Embryonic facial prominence (tissue), 1 donor: ENCODE measurements at regions not wholly inside any gene's neighbourhood (a gene's known extent, or its start where the extent isn't known, plus 50 kb on each side); places are given as distances from the start of the nearest gene placed in this dataset.
"Not testable (repeated sequence)": the region's sequence is repeated elsewhere in the genome, so short reads cannot be mapped to it uniquely, and the experiment has no call there.

Experiments
- DNase-seq: peaks from one replicate; pipeline ENCODE4 v3.0.0-alpha.2; 2016; ENCODE audit errors: extremely low spot score

- no peak for DNase-seq
Observed at GRCh38 chr15:66963710-66964109, 101.7 kb upstream of the SMAD3 start.

DNA sequence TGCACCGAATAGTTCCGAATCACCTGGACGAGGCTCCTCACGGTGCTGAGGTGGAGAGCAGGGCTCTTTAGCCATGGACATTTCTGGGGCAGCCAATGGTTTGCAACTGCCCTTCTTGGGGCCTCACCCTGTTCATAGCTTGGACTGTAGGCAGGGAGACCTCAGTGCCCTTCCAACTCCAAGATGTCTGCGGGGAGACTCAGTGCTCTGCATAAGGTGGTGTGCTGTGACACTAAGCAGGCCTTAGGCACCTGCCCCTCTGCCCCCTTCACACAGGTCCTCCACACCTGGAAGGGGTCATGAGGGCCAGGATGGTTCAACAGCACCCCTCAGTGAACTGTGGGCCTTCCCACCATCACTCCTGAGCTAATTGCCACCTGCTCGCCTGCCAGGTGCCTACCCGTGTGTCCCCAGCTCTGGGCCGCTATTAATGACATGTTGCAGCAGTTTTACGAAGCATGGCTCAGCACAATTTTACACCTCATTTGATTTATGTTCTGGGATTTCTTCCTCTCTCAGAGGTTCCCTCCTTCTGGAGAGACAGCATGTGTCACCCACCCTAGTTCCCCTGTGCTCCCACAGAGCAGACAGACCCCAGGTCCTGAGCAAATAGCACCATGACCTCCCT, 101.2 kb upstream of the SMAD3 start:
- DNase-seq, result no peak

DNA sequence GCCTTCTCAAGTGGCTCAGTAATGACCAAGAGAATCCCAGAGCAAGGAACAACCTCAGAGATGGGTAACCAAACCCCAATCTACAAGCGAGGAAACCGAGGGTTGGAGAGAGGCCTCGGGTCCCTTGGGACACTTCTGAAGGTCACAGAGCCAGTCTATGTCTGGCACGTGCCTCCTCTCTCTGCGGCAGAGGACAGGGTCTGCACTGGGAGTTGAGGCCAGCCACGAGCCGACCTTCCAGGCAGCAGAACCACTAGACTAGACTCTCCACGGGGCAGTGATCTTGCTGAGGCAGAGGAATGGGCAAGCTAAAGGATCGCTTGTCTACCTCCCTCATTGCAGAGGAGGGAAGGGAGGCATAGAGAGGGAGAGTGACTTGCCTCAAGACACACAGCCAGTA, 100.6 kb upstream of the SMAD3 start:
- DNase-seq, result no peak

DNA sequence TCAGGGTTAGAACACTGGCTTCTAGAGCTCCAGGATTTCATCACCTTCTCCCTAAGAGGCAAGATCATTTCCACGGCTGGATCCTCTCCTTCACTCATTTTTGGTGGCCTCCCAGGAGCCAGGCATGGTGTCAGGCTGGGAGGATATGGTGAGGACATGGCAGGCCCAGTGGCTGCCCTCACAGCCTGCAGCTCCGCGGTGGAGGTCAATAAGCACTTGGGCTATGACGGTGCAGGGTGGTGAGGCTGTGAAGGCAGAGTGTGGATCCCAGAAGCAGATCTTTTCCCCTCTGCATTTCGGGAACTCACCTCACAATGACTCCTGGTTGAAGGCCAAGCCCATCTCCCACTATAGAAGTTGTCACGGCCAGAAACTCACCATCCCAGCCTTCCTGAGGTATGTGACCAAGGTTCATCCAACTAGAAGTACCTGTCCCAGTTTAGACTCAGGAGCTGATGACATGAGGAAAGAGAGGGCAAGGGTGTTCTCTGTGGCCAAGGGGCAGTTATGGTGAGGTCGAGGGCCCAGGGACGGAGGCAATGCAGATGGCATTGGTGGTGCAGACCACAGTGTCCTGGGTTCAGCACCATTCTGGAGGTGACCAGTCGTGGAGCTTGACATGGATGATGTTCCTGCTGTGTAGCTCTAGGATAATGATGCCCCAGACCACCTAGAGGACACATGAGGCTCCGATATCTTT, 100.1 kb upstream of the SMAD3 start:
- no peak for DNase-seq

GRCh38 chr15:66966256-66966655, 99.1 kb upstream of the SMAD3 start:
- DNase-seq, result no peak

GRCh38 chr15:66968806-66969596, 96.4 kb upstream of the SMAD3 start:
- DNase-seq, result no peak

DNA sequence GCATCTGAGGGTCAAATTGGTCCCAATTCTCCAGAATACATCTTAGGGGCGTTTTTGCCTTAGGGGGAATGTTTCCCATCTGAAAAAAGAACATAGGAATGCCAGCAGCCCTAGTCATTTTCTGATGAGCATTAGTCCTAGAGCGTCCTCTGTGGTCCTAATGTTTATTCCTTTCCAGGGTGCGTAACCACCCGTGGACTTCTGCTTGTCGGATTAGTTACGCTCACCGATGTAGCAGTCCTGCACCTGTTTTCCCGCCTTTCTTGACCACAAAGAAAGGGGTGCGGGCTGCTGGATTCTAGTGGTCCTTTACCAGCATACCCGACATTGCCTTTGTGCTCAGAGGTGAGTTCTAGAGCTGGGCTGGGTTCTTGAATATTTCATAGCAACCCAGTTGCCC, 91.3 kb upstream of the SMAD3 start:
- DNase-seq, result not testable (repeated sequence)

GRCh38 chr15:66976106-66976640, 89.2 kb upstream of the SMAD3 start:
- not testable (repeated sequence) for DNase-seq

GRCh38 chr15:66980326-66980725, 85.1 kb upstream of the SMAD3 start:
- DNase-seq, result not testable (repeated sequence)

- DNase-seq, result no peak
Observed at GRCh38 chr15:66981771-66982170, 83.6 kb upstream of the SMAD3 start.

GRCh38 chr15:66982250-66982649, 83.2 kb upstream of the SMAD3 start:
- no peak for DNase-seq

- DNase-seq, result no peak
Observed at GRCh38 chr15:66982816-66983215, 82.6 kb upstream of the SMAD3 start.

DNA sequence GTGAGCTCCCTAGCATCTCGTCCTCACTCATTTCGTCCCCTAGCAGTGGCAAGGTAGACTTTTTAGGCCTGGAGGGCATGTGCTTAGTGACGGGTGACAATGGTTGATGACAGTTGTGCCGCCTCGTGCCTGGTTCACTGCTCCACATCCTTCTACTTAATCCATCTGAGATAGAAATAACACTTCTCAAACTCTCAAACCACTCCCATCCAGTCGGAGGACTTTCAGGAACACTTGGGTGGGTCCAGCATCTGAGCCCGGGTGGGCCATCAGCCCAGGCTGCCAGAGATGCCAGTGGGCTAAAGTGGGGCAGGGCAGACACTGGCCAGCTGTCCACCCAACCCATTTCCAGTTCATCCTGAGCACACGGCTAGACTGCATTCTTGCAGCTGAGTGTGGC, 79.7 kb upstream of the SMAD3 start:
- DNase-seq, result no peak

DNA sequence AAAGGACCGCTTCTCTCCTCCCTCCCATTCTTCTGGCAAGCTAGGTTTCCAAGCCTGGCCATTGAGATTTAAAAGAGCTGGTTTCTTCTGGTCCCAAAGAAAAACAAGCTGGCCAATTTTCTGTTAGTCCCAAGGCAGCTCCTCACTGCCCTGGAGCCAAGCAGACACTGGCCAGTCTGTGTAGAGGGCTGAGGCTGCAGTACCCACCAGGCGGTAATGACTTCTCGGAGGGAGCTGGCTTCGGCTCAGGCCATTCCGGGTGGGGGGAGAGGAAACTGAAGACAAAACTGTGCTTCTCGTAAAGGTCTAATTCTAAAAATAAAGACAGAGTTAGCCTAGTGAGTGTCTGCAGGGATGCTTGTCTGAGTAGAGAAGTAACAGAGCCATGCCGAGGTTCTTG, 78.5 kb upstream of the SMAD3 start:
- no peak for DNase-seq

GRCh38 chr15:66993090-66993489, 72.3 kb upstream of the SMAD3 start:
- no peak for DNase-seq

DNA sequence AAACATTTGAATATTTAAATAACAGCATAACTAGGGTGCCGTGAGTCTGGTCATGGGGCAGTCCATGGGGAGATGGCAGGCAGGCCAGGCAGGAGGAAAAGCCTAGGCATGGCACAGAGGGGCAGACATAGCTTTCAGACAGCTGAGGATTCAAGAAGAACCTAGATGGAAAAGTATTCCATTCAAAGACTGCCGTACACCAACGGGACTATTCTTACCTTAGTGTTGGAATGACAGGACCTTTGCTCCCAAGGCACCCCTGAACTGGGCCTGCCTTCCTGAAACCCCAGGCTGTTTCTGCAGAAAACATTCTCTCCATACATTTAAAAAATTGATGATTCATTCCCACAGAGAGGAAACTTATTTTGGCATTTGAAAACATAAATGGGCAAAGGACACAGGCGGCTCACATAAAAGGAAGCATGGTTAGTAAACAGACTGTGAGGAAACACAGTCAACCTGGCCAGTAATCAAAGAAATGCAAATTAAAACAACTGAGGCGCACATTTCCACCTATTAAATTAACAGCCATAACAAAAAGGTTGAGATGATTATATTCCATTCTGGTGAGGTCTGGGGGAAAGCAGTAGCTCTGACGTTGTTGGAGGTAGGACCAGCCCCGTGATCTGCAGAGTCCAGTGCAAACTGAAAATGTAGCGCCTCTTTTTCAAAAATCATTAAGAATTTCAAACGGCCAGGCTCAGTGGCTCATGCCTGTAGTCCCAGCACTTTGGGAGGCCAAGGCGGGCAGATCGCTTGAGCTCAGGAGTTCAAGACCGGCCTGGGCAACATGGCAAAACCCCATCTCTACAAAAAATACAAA, 71.3 kb upstream of the SMAD3 start:
- DNase-seq, result no peak

DNA sequence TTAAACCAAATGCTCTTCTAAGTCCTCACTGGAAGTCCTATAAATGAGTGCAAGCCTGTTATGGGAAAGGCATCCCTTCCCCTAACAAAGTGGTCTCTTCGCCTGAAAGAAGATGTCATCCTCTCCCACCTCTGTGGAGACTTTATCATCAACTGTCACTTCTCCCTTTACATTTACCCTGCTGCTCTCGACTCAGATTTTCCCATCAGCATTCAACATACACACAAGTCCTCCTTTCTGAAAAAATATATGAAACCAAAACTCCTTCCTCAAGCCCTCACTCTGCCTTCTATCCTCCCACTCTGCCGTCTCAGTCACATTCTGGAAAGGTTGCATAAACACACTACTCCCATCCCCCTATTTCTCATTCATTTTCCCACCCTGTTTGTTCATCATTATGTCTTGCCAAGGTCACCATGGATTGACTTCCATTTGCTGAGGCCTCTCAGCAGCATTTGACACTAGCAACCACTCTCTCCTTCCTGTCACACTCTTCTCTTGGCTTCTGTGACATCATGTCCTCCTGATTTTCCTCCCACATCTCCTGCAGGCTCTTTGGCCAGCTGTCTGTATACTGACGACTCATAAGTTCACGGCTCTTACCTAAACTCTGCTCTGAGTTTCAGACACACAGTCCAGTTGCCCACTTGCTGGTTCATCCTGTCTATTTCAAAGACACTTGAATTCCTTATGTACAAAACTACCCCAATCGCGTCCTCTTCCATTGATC, 70.3 kb upstream of the SMAD3 start:
- no peak for DNase-seq

DNA sequence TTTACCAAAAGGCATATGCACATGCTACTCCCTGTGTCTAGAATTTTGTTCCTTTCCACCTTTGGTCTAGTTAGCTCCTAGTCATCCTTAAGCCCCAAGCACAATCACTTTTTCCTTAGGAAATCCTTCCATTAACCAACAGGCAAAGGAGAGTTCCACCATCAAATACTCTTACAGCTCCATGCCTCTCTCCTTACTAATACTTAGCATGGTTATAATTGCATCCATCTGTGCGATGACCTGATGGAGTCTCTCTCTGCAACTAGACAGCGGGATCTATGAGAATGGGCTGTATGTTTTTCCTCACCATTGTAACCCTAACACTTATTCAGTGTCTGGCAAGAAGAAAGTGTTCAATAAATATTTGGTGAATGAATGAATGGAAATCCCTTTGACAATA, 69.3 kb upstream of the SMAD3 start:
- DNase-seq, result no peak

- DNase-seq, result no peak
Observed at GRCh38 chr15:66997212-66997611, 68.2 kb upstream of the SMAD3 start.

- DNase-seq, result not testable (repeated sequence)
Observed at GRCh38 chr15:66998234-66998633, 67.2 kb upstream of the SMAD3 start.
